ENCODE measurements at regions not wholly inside any gene's neighbourhood (a gene's known extent, or its start where the extent isn't known, plus 50 kb on each side); places are given as distances from the start of the nearest gene placed in this dataset.

- no peak for TF ChIP-seq CTCF (IDR thresholded peaks at IDR 0.05)
- no peak for TF ChIP-seq POLR2A (IDR thresholded peaks at IDR 0.05)
- no peak for TF ChIP-seq EP300 (IDR thresholded peaks at IDR 0.05)
These were observed 211.6 kb upstream of the NRP1 start for GRCh38 chr10:33546031-33546430.

Data from stomach (tissue), 4 donors.